ENCODE measurements at regions not wholly inside any gene's neighbourhood (a gene's known extent, or its start where the extent isn't known, plus 50 kb on each side); places are given as distances from the start of the nearest gene placed in this dataset.
"Not testable (repeated sequence)": the region's sequence is repeated elsewhere in the genome, so short reads cannot be mapped to it uniquely, and the experiment has no call there.

GRCh38 chr1:148374101-148374500 lies 109.0 kb downstream of the PPIAL4G start:
- Mint-ChIP-seq H3K9me3 (no peaks in the 10 kb centered on the region), H3K36me3 (ENCODE audit: low read depth) (no peaks in the 10 kb centered on the region), H3K27ac (peak overlapping the region; percentile 34), H3K4me3 (no peak overlapping the region), H3K4me1 (peaks cover 29% of the 10 kb centered on the region), H3K27me3 (no peaks in the 10 kb centered on the region)
- intact Hi-C loops (cut with micrococcal nuclease): loop anchor here (10.0 kb wide), 1 partner anchor 151 kb away; no protein-coding TSS in a partner anchor
- DNase-seq: no peak

DNA sequence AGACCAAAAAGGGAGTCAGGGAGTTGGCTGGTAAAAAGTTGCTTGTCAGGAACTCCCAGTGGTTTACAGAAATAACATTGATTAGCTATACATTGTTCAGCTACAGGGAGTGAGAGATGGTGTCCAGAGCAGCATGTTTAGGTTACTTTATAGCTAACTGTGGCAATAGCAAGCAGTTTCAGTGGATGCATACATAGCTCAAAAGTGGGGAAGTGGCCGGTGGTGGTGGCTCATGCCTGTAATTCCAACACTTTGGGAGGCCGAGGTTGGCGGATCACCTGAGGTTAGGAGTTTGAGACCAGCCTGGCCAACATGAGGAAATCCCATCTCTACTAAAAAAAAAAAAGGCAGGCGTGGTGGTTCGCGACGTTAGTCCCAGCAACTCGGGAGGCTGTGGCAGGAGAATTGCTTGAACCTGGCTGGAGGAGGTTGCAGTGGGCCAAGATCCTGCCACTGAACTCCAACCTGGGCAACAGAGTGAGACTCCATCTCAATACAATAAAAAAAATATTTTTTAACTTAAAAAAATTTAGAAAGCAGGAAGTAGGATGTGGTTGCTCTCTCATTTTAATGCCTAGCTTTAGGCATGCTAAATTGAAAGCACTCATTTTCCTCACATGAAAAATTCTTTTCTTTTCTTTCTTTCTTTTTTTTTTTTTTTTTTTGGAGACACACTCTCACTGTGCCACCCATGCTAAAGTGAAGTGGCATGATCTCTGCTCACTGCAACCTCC lies 109.7 kb downstream of the PPIAL4G start:
- no peaks in the 10 kb centered on the region for H3K36me3 Mint-ChIP-seq (ENCODE audit: low read depth)
- peak overlapping the region; percentile 70 for H3K4me3 Mint-ChIP-seq
- peak; percentile 72 for DNase-seq
- H3K9me3 Mint-ChIP-seq: no peaks in the 10 kb centered on the region
- intact Hi-C loops (cut with micrococcal nuclease): loop anchor here (10.0 kb wide), 1 partner anchor 151 kb away; no protein-coding TSS in a partner anchor
- no peaks in the 10 kb centered on the region for H3K27me3 Mint-ChIP-seq
- H3K4me1 Mint-ChIP-seq: peaks cover 29% of the 10 kb centered on the region
- peak overlapping the region; percentile 96 for H3K27ac Mint-ChIP-seq

GRCh38 chr1:148372731-148373130 lies 110.4 kb downstream of the PPIAL4G start:
- Mint-ChIP-seq H3K4me1 (peaks cover 29% of the 10 kb centered on the region), H3K4me3 (peak overlapping the region; percentile 70), H3K9me3 (no peaks in the 10 kb centered on the region), H3K36me3 (ENCODE audit: low read depth) (no peaks in the 10 kb centered on the region), H3K27me3 (no peaks in the 10 kb centered on the region), H3K27ac (peak overlapping the region; percentile 96)
- DNase-seq: peak; percentile 87
- intact Hi-C loops (cut with micrococcal nuclease): loop anchor here (1.0 to 10.0 kb wide), 2 partner anchors 9 to 152 kb away; no protein-coding TSS in a partner anchor

- not testable (repeated sequence) for H3K27me3 Mint-ChIP-seq; H3K9me3 Mint-ChIP-seq; H3K36me3 Mint-ChIP-seq (ENCODE audit: low read depth); DNase-seq
- intact Hi-C loops (cut with micrococcal nuclease): loop anchor here (1.0 to 10.0 kb wide), 2 partner anchors 9 to 153 kb away; no protein-coding TSS in a partner anchor
- Mint-ChIP-seq H3K4me1 (peaks cover 32% of the 10 kb centered on the region), H3K4me3 (peak overlapping the region; percentile 70), H3K27ac (peak overlapping the region; percentile 96)
Measured at GRCh38 chr1:148372051-148372726, 110.9 kb downstream of the PPIAL4G start.

DNA sequence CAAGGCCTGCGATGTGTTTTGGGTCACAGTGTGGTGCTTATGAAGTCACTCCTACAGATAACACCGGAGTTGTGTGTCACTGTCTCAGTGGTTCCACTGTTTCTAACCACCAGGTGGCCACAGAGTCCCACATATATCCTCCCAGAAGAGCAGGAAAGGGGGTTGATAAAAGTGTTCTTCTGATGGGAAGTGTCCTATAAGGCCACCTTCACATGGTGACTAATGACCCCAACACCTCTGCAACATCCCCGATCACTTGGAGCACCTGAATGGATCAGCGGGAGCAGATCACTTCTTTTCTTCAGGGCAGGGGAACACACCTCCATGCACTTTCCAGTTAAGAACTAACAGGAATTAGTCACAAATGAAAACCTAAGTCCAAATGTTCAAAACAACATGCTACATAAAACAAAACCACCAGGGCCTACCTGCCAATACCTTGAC lies 111.5 kb downstream of the PPIAL4G start:
- peaks cover 32% of the 10 kb centered on the region for H3K4me1 Mint-ChIP-seq
- intact Hi-C loops (cut with micrococcal nuclease): loop anchor here (10.0 kb wide), 1 partner anchor 153 kb away; no protein-coding TSS in a partner anchor
- H3K27ac Mint-ChIP-seq: peak overlapping the region; percentile 96
- DNase-seq: peak; percentile 91
- H3K36me3 Mint-ChIP-seq (ENCODE audit: low read depth); H3K9me3 Mint-ChIP-seq; H3K27me3 Mint-ChIP-seq: not testable (repeated sequence)
- peak overlapping the region; percentile 34 for H3K4me3 Mint-ChIP-seq

DNA sequence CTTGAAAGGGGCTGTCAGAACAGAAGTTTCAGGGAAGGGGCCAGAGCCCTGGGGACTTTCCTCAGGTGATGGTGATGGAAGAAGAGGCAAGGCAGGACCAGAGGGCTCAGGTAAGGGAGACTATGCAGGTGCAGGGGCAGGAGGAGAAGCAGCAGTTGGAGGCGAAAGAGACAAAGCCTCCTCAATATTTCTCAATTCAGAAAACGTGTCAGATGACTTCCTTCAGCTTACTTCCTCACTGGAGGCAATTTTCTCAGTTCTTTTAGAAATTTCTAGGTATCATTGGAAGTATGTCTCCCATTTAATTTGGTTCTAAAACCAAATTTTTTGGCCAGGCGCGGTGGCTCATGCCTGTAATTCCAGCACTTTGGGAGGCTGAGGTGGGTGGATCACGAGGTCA lies 112.4 kb downstream of the PPIAL4G start:
- intact Hi-C loops (cut with micrococcal nuclease): loop anchor here (10.0 kb wide), 1 partner anchor 154 kb away; no protein-coding TSS in a partner anchor
- H3K9me3 Mint-ChIP-seq; DNase-seq; H3K27ac Mint-ChIP-seq; H3K4me3 Mint-ChIP-seq; H3K36me3 Mint-ChIP-seq (ENCODE audit: low read depth); H3K27me3 Mint-ChIP-seq: not testable (repeated sequence)
- H3K4me1 Mint-ChIP-seq: peaks cover 34% of the 10 kb centered on the region

- Mint-ChIP-seq H3K4me1 (peaks cover 47% of the 10 kb centered on the region), H3K36me3 (ENCODE audit: low read depth) (no peaks in the 10 kb centered on the region), H3K4me3 (no peak overlapping the region), H3K27ac (no peak overlapping the region), H3K27me3 (peaks cover 4% of the 10 kb centered on the region), H3K9me3 (no peaks in the 10 kb centered on the region)
- intact Hi-C loops (cut with micrococcal nuclease): no loop called here
- no peak for DNase-seq
Measured at GRCh38 chr1:148367596-148367995, 115.5 kb downstream of the PPIAL4G start.

DNA sequence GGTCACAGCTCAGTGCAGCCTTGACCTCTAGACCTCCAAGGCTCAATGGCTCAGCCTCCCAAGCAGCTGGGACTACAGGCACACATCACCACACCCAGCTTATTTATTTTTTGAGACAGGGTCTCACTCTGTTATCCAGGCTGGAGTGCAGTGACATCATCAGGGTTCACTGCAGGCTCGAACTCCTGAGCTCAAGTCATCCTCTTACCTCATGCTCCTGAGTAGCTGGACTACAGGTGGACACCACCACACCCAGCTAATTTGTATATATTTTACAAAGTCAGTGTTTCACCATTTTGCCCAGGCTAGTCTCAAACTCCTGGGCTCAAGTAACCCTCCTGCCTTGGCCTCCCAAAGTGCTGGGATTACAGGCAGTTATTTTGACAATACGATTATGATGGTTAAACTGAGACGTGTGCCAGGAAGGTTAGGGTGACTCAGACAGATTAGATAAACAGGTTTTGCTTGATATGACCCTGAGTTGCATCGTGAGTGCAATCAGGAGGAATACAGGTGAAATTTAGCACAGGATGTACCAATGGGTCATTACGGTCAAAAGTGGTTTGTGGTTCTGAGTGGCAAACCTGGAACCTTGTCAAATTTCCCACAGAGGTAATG lies 116.9 kb downstream of the PPIAL4G start:
- H3K27me3 Mint-ChIP-seq; H3K9me3 Mint-ChIP-seq; H3K27ac Mint-ChIP-seq; intact Hi-C loops (cut with micrococcal nuclease); H3K4me3 Mint-ChIP-seq; DNase-seq; H3K36me3 Mint-ChIP-seq (ENCODE audit: low read depth): not testable (repeated sequence)
- H3K4me1 Mint-ChIP-seq: peaks cover 47% of the 10 kb centered on the region

GRCh38 chr1:148365151-148365550 lies 118.0 kb downstream of the PPIAL4G start:
- H3K27ac Mint-ChIP-seq; H3K36me3 Mint-ChIP-seq (ENCODE audit: low read depth); DNase-seq; H3K4me3 Mint-ChIP-seq; intact Hi-C loops (cut with micrococcal nuclease); H3K9me3 Mint-ChIP-seq: not testable (repeated sequence)
- Mint-ChIP-seq H3K27me3 (peaks cover 12% of the 10 kb centered on the region), H3K4me1 (peaks cover 41% of the 10 kb centered on the region)

DNA sequence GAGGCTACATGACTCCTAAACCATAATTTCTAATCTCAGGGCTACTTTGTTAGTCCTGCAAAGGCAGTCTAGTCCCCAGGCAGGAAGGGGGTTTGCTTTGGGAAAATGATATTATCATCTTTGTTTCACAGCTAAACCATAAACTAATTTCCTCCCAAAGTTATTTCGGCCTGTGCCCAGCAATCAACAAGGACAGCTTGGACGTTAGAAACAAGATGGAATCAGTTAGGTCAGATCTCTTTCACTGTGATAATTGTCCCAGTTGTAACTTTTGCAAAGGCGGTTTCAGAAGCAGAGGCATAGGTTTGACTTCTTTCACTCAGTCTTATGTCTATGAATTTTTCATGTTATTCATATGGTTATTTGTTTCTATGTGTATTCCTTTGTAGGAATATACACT lies 119.1 kb downstream of the PPIAL4G start:
- peaks cover 41% of the 10 kb centered on the region for H3K4me1 Mint-ChIP-seq
- not testable (repeated sequence) for DNase-seq; H3K9me3 Mint-ChIP-seq; H3K27ac Mint-ChIP-seq; H3K36me3 Mint-ChIP-seq (ENCODE audit: low read depth); H3K4me3 Mint-ChIP-seq
- peaks cover 13% of the 10 kb centered on the region for H3K27me3 Mint-ChIP-seq
- intact Hi-C loops (cut with micrococcal nuclease): loop anchor here (1.0 kb wide), 1 partner anchor 8 kb away; no protein-coding TSS in a partner anchor

GRCh38 chr1:148363439-148363810 lies 119.7 kb downstream of the PPIAL4G start:
- no peaks in the 10 kb centered on the region for H3K9me3 Mint-ChIP-seq
- no peaks in the 10 kb centered on the region for H3K36me3 Mint-ChIP-seq (ENCODE audit: low read depth)
- peak; percentile 72 for DNase-seq
- peaks cover 41% of the 10 kb centered on the region for H3K4me1 Mint-ChIP-seq
- intact Hi-C loops (cut with micrococcal nuclease): loop anchor here (1.0 kb wide), 1 partner anchor 9 kb away; no protein-coding TSS in a partner anchor
- peak overlapping the region; percentile 34 for H3K27ac Mint-ChIP-seq
- peak overlapping the region; percentile 84 for H3K4me3 Mint-ChIP-seq
- H3K27me3 Mint-ChIP-seq: peaks cover 14% of the 10 kb centered on the region

DNA sequence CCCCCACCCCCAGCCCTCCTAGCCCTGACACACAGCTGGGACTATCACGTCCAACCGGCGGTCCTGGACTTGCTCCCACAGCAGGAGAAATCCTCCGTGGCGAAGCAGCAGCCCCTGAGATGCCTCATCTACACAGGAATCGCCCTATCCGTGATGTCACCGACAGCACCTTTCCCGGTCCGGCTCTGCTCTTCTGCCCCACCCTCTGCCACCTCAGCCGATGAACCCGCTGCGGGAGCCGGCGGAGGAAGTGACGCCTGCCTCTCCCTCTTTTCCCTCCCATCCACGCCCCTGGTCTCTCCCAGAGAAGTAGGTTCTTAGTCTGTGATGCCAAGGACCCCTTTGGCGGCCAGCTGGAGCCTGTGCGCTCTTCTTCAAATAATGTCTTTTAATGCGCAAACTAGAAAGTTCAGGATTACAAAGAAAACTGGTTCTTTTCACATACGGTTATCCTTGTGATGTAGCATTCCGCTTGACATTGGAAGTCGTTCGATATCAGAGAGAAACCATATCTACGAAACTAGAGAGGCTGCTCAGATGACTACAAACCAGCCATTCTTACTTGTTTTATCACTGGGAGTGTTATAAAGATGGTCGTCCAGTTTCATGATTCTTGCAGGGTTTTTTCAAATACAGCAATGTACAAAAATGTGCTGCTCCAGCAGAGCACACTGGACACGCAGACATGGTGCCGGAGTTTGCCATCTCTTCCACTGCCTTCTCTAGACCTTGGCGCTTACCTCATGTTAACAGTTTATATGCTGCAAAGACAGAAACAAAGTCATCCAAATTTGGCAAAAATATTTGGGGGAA lies 120.3 kb downstream of the PPIAL4G start:
- DNase-seq: peak; percentile 73

GRCh38 chr1:148362216-148362611 lies 120.9 kb downstream of the PPIAL4G start:
- no peak for DNase-seq
- H3K9me3 Mint-ChIP-seq: no peaks in the 10 kb centered on the region
- H3K36me3 Mint-ChIP-seq (ENCODE audit: low read depth): no peaks in the 10 kb centered on the region
- H3K27ac Mint-ChIP-seq: peak overlapping the region; percentile 46
- H3K4me1 Mint-ChIP-seq: peaks cover 39% of the 10 kb centered on the region
- H3K4me3 Mint-ChIP-seq: peak overlapping the region; percentile 84
- intact Hi-C loops (cut with micrococcal nuclease): no loop called here
- peaks cover 24% of the 10 kb centered on the region for H3K27me3 Mint-ChIP-seq

More for the DNA sequence above, 120.3 kb downstream of the PPIAL4G start:
- peak overlapping the region; percentile 84 for H3K4me3 Mint-ChIP-seq
- H3K4me1 Mint-ChIP-seq: peaks cover 41% of the 10 kb centered on the region
- H3K27ac Mint-ChIP-seq: peak overlapping the region; percentile 46
- intact Hi-C loops (cut with micrococcal nuclease): loop anchor here (1.0 kb wide), 1 partner anchor 9 kb away; no protein-coding TSS in a partner anchor
- H3K36me3 Mint-ChIP-seq (ENCODE audit: low read depth): no peaks in the 10 kb centered on the region
- H3K27me3 Mint-ChIP-seq: peaks cover 20% of the 10 kb centered on the region
- H3K9me3 Mint-ChIP-seq: no peaks in the 10 kb centered on the region

All from activated CD4-positive, alpha-beta T cell treated with anti-CD3 and anti-CD28 coated beads, Interleukin-2, amount 10 ng/mL, durations not matched to agents 24 days and 14 days (primary cell).